Gastroesophageal sphincter (tissue), 4 donors: ENCODE measurements at regions not wholly inside any gene's neighbourhood (a gene's known extent, or its start where the extent isn't known, plus 50 kb on each side); places are given as distances from the start of the nearest gene placed in this dataset.

Experiments used
- ATAC-seq: fragments of 150-250 bp; one replicate; pipeline ENCODE4 v1.9.1; 2016; ENCODE audit warnings: mild to moderate bottlenecking, moderate library complexity
- H3K27ac ChIP-seq, 4 donors: fragments of 200-600 bp; sonication (generic) in 3 of 4; 1 replicate in 3 of 4; 2 replicates in 1 of 4; pipeline ENCODE4 v1.5.1; 2016 to 2019
- H3K27me3 ChIP-seq: fragments of 200-600 bp; sonication (generic); one replicate; pipeline ENCODE4 v1.5.1; 2019
- H3K36me3 ChIP-seq, 2 donors: fragments of 200-600 bp; sonication (generic); one replicate each; pipeline ENCODE4 v1.5.1; 2019; ENCODE audit warnings: control low read depth in 1 of 2
- H3K4me1 ChIP-seq, 3 donors: fragments of 200-600 bp; sonication (generic); 1 replicate in 2 of 3; 2 replicates in 1 of 3; pipeline ENCODE4 v1.5.1; 2016 to 2019; ENCODE audit warnings: control low read depth in 2 of 3
- H3K4me3 ChIP-seq, 2 donors: fragments of 200-600 bp; sonication (generic); one replicate each; pipeline ENCODE4 v1.5.1; 2019; ENCODE audit warnings: mild to moderate bottlenecking in 1 of 2, moderate library complexity in 1 of 2
- H3K9me3 ChIP-seq, 3 donors: fragments of 200-600 bp; sonication (generic); one replicate each; pipeline ENCODE4 v1.5.1; 2017 to 2019; ENCODE audit warnings: control low read depth in 2 of 3
- CTCF ChIP-seq, 4 experiments: fragments of 200-600 bp in 2 of 4; fragments of 450-650 bp in 2 of 4; sonication (generic) in 1 of 4; IDR thresholded peaks; one replicate each; pipeline ENCODE4 v1.5.1; 2017 to 2019; ENCODE audit warnings: antibody characterized with exemption in 4 of 4, mild to moderate bottlenecking in 2 of 4, moderate library complexity in 2 of 4
- EP300 ChIP-seq: sonication (generic); formaldehyde crosslinking; IDR thresholded peaks from one replicate; pipeline ENCODE4 v1.6.1; 2017; ENCODE audit warnings: antibody characterized with exemption, mild to moderate bottlenecking
- POLR2A ChIP-seq, 2 donors: fragments of 450-650 bp; IDR thresholded peaks; one replicate each; pipeline ENCODE4 v1.6.1; 2017; ENCODE audit warnings: antibody characterized with exemption in 2 of 2, mild to moderate bottlenecking in 2 of 2, moderate library complexity in 1 of 2
- POLR2AphosphoS5 ChIP-seq: sonication (generic); formaldehyde crosslinking; IDR thresholded peaks from one replicate; pipeline ENCODE4 v1.6.1; 2017; ENCODE audit warnings: antibody characterized with exemption
- WGBS, 2 donors: methylation state at CpG; one replicate each; pipeline ENCODE4 v1.1.5; 2018; ENCODE audit warnings: low coverage in 1 of 2; 5-methylcytosine and 5-hydroxymethylcytosine counted together

GRCh38 chr3:24963762-24964625 lies 464.1 kb upstream of the RARB start:
- no peak for ATAC-seq
- peaks cover 0 to 6% (median 0%) of the 10 kb centered on the region in 3 donors for H3K9me3 ChIP-seq
- H3K27me3 ChIP-seq, result no peaks in the 10 kb centered on the region
- 36 to 44% methylated on average over 1 to 2 of the region's 2 CpGs for WGBS, 2 donors
- H3K27ac ChIP-seq, result no peak overlapping the region
- H3K4me3 ChIP-seq, result no peak overlapping the region
- H3K36me3 ChIP-seq, result no peaks in the 10 kb centered on the region
- TF ChIP-seq POLR2A (IDR thresholded peaks at IDR 0.05), result no peak
- peak; percentile 30 to 70 (median 60) for TF ChIP-seq CTCF (IDR thresholded peaks at IDR 0.05)
- peaks cover 0 to 7% (median 0%) of the 10 kb centered on the region in 3 donors for H3K4me1 ChIP-seq

GRCh38 chr3:24965706-24966385 lies 462.2 kb upstream of the RARB start:
- Histone ChIP-seq H3K4me1 (peaks cover 0 to 7% (median 0%) of the 10 kb centered on the region in 3 donors), H3K4me3 (no peak overlapping the region), H3K27me3 (no peaks in the 10 kb centered on the region), H3K27ac (no peak overlapping the region), H3K36me3 (no peaks in the 10 kb centered on the region), H3K9me3 (no peaks in the 10 kb centered on the region)
- 56 to 59% methylated on average over 2 of the region's 2 CpGs for WGBS, 2 donors
- no peak for TF ChIP-seq POLR2AphosphoS5
- no peak for TF ChIP-seq POLR2A (IDR thresholded peaks at IDR 0.05)
- no peak for TF ChIP-seq EP300
- no peak for TF ChIP-seq CTCF (IDR thresholded peaks at IDR 0.05)
- ATAC-seq, result no peak

- no peak overlapping the region for H3K27ac ChIP-seq
- H3K4me1 ChIP-seq, result peaks cover 0 to 7% (median 0%) of the 10 kb centered on the region in 3 donors
- H3K36me3 ChIP-seq, result no peaks in the 10 kb centered on the region
- H3K9me3 ChIP-seq, result no peaks in the 10 kb centered on the region
- H3K27me3 ChIP-seq, result no peaks in the 10 kb centered on the region
- ATAC-seq, result no peak
- no peak overlapping the region for H3K4me3 ChIP-seq
- TF ChIP-seq EP300 (no peak), POLR2A (IDR thresholded peaks at IDR 0.05) (no peak), POLR2AphosphoS5 (no peak), CTCF (IDR thresholded peaks at IDR 0.05) (no peak)
- WGBS, 2 donors, result 90 to 92% methylated on average over 1 of the region's 1 CpG
Measured at GRCh38 chr3:24968036-24968435, 460.0 kb upstream of the RARB start.

- H3K36me3 ChIP-seq, result no peaks in the 10 kb centered on the region
- TF ChIP-seq POLR2AphosphoS5, result no peak
- no peak for TF ChIP-seq EP300
- no peak for TF ChIP-seq POLR2A (IDR thresholded peaks at IDR 0.05)
- no peak for TF ChIP-seq CTCF (IDR thresholded peaks at IDR 0.05)
- no peak overlapping the region for H3K4me3 ChIP-seq
- no peak for ATAC-seq
- no peaks in the 10 kb centered on the region for H3K27me3 ChIP-seq
- H3K4me1 ChIP-seq, result no peaks in the 10 kb centered on the region
- H3K9me3 ChIP-seq, result no peaks in the 10 kb centered on the region
- WGBS, 2 donors, result 75 to 88% methylated on average over 1 of the region's 1 CpG
- no peak overlapping the region for H3K27ac ChIP-seq
Measured at GRCh38 chr3:24972491-24972890, 455.6 kb upstream of the RARB start.

GRCh38 chr3:24981309-24981708 lies 446.8 kb upstream of the RARB start:
- WGBS, 2 donors, result 90% methylated on average over 2 of the region's 5 CpGs; no CpG with 5 or more reads in 1 of the 2 donors
- H3K27ac ChIP-seq, result no peak overlapping the region
- H3K36me3 ChIP-seq, result no peaks in the 10 kb centered on the region
- H3K27me3 ChIP-seq, result no peaks in the 10 kb centered on the region
- peaks cover 0 to 8% (median 0%) of the 10 kb centered on the region in 3 donors for H3K4me1 ChIP-seq
- no peaks in the 10 kb centered on the region for H3K9me3 ChIP-seq
- TF ChIP-seq EP300, result no peak
- no peak for TF ChIP-seq CTCF (IDR thresholded peaks at IDR 0.05)
- TF ChIP-seq POLR2A (IDR thresholded peaks at IDR 0.05), result no peak
- TF ChIP-seq POLR2AphosphoS5, result no peak
- H3K4me3 ChIP-seq, result no peak overlapping the region
- ATAC-seq, result no peak
